Fibroblast of skin of back (primary cell): ENCODE measurements at regions not wholly inside any gene's neighbourhood (a gene's known extent, or its start where the extent isn't known, plus 50 kb on each side); places are given as distances from the start of the nearest gene placed in this dataset.
"Not testable (repeated sequence)": the region's sequence is repeated elsewhere in the genome, so short reads cannot be mapped to it uniquely, and the experiment has no call there.

Experiments
- DNase-seq: peaks from one replicate; pipeline ENCODE4 v3.0.0-alpha.2; 2013

DNA sequence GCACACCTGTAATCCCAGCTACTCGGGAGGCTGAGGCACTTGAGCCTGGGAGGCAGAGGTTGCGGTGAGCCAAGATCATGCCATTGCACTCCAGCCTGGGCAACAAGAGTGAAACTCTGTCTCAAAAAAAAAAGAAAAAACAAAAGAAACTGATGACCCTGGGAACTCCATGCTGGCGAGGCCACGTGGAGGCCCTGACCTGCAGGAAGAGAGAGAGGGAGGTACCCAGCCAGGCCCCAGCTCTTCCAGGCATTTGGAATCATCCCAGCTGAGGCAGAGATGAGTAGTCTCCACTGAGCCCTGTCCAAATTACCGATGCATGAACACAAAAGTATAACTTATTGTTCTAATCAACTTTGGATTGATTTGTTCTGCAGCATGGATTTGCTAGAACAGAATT is 132.0 kb upstream of the ZBTB40 start:
- DNase-seq: no peak

DNA sequence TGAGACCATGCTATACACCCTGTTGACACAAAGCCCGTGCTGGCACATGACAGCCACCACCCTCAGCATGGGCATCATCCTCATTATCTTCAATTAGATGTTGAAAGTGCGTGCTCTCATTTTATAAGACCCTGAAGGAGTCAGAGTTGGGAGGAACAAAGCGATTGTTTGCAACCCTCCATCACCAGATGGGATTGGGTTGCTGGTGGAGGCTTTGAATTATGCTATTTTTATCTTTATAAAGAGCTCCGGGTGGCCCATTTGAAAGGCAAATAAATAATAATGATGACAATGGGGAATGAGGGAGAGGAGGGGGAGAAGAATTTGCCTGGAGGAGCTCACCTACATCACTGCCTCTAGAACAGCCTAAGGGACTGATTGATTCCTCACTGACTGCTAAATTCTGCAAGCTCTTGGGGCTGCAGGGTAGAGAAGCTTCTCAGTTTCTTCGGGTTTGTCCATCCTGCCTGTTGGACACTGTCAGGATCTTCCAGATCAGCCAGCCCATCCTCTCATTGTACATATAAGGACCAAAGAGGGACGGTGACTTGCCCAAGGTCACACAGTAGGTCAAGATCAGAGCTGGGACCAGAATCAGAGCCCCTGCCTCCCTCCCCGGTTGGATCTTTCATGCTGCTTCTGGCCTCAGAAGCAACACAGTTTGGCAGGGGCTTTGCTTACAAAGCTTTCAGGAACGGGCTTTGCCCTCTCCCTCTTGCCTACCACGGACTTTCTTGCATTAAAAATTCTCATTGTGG is 130.9 kb upstream of the ZBTB40 start:
- DNase-seq: no peak

DNA sequence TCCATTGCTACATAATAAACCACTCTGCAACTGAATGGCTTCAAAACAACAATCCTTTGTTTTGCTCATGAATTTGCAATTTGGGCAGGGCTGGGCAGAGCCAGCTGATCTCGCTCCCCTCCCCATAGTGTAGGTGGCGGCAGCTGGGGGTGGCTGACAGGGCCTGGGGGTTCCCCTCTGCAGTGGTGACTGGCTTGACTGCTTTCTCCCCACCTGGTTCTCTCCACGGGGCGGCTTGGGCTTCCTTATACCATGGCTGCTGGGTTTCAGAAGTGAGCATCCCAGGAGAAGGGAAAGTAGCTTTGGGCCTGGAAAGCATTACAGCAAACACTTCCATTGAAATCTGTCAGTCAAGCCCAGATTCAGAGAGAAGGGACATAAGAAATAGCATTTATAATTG is 129.7 kb upstream of the ZBTB40 start:
- no peak for DNase-seq

DNA sequence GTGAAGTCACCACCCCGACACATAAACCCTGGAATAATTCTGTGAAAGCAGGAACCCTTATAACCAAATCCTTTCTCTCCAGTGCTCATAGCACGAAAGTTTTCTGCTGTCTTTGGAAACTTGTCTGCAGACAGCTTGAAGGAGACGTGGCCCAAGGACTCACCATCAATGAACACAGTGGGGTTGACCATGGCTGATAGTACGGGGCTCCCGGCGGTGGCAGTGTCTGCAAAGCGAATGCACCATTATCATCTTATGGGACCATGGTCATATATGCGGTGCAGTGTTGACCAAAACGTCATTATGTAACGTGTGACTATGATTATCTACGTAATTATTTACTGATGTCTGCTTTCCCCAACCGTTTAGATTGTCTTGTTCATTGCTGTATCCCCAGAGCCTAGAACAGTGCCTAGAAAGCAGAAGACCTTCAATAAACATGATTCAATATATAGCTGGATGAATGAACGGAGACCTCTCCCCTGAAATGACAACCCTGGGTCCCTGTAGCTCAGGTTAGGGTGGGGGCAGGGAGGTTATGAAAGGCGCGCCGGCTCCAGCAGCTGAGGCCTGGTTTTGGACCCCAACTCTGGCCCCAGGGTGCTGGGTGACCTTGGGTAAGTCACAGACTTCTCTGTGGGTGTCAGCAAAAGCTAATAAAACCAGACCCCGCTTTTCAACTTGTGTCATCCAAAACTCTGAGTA is 128.4 kb upstream of the ZBTB40 start:
- no peak for DNase-seq

DNA sequence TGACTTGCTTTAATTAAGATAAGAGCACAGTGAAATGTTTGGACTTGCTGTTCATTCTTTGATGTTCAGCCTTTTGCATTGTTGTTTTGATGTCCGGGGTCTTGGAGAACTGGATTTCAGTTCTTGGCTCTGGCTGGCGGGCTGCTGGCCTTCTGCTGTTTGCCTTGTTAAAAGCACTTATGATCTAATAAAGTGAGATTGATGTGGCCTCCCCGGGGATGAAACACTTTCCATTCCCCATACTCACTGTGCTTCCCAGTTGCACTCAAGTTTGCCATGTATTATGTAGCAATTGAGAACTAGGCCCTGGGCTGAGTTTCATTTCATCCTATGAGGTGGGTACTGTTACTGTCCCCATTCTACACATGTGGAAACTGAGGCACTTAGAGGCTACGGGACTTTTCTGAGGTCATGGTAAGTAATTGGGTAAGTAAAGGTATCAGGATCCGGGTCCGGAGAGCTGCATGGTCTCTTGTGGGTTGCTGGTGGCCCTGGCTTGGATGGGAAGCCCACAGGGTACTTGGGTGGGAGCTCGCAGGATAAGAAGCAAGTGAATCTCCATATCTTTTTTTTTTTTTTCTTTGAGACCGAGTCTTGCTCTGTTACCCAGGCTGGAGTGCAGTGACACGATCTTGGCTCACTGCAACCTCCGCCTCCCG is 127.7 kb upstream of the ZBTB40 start:
- no peak for DNase-seq

DNA sequence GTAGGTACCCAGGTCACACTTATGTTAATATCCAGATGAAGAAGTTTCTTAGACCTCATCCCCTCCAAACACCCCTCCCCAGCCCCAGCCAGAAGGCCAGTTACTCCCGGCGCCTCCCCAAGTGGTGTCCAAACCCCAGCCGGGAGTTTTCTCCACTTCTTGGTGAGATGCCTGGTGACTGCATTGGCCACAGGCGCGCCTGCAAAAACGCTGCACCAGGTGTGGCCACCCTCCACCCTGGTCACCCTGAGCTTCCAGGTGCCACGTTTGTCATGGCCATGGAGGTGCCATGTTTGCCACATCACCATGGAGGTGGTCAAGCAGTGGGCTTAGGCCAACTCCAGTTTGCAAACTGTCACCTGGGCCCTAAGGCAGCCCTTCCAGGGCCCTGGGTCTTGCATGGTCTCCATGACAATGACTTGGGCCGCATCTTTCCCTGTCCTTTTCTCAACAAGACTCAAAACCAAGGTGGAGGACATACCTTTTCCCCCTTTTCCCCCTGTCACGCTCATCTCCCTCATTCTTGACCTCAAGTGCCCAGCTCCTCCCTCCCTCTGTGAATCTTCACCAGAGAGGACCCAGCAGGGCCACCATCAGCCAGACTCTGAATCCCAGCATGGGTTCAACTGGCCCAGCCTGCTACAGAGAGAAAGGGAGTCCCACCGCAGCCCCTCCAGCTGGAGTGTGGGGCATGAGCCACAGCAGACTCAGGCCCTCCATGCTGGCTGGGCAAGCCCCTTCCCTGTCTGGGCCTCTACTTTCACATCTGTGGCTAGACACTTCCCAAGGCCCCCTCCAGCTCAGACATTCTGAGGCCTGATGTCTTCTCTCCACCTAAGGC is 125.9 kb upstream of the ZBTB40 start:
- DNase-seq: no peak

DNA sequence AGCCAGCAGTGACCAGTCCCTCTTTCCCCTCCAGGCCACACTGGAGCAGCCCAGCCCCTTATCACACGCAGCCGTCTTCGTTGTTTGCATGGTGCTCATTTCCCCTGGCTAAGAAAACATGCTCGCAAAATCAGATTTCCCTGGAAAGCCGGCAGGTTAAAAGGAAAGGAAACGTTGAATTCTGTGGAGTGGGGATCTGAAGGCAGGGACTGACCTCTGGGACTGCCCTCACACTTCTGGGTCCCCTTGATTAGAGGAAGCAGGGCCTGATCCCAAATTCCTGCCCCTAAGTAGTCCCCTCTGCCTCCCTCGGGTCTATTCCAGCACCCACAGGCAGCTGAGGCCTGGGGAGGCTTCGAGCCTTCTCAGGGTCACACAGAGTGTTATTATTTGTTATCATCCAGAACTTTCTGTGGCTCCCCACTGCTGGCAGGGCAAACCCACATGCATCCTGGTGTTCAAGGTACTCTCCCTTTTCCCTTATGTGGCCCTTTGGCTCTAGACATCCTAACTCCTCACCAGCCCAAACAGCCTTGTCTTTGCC is 125.2 kb upstream of the ZBTB40 start:
- no peak for DNase-seq

DNA sequence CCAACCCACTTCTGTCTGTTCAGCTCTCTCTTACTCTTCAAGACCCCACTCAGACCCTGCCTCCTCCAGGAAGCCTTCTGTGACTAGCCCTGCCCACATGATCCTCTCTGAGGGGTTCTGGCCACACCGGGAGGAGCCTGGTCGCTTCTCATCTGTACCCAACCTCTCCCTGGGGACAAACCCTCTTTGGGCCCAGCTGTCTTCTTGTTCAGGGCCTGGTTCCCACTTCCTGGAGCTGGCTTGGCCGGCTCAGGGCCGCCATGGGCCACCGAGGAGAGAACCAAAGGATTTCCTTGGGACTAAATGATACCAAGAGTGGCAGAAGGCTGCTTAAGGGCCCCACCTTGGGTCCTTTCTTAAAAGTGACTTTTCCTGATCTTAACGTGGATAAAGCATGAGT is 124.7 kb upstream of the ZBTB40 start:
- no peak for DNase-seq

DNA sequence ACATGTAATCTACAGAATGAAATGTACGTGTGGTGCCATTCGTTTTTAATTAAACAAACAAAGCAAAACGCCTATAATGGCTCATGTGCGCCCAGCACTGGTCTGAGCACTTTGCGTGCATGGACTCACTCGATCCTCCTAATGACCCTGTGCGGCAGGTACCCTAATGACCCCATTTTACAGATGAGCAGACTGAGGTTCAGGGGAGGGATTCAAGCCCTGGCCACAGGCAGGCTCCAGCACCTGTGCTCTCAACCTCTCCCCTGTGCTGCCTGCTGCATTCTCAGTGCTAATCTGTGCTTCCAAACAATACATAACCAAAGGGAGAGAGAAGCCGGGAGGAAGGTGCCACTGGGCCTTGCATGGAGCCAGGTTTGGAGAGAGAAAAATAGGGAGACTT is 124.2 kb upstream of the ZBTB40 start:
- no peak for DNase-seq

DNA sequence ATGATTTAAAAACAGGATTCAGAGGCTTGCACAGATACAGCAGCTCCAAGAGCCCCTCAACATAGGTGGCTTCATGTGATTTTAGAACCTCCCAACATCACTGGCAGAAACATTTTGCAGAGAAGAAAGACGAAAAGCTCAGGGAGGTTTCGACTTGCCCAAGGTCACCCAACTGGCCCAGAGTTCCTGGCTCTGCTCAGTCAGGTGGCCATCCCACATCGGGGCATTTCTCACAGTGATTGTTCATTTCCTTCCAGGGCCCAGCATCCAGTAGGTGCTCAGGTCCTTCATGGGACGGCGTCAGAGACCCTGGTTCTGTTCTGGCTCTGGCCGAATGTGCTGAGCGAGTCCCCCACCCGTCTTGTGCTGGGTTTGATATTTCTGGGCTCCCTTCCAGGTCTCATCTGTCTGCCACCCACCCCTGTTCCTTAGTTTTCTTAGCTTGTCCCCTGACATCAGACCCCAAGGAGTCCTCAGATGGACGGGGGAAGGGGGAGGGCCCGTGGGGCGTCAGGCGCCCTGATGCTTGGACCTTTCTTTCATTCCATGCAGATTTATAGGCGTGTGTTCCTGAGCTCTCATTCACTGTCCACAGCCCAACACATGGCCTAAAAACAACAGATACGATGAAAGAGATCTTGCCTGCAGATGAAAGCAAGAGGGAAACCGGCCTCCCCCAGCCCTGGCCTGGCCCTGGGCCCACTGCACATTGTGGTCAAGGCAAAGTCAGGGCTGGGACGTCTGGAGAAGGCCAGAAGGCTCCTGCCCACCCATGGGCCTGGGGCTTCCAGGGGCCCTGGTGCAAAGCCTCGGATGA is 123.1 kb upstream of the ZBTB40 start:
- DNase-seq: no peak

DNA sequence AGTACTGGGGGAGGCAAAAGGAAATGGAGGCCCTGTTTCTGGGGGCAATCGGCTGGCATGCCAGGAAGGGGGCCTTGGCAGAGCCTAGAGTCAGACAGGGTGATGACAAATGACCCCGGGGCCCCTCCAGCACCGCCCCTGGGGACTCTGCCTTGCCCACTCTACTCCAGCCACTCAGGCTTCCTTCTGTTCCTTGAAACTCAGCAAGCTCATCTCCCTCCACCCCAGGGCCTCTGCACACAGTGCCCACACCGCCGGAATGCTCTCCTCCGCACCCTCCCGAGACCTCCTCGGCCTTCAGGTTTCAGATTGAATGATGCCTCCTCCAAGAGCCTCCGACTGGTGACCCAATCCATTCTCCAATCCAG is 122.5 kb upstream of the ZBTB40 start:
- no peak for DNase-seq

DNA sequence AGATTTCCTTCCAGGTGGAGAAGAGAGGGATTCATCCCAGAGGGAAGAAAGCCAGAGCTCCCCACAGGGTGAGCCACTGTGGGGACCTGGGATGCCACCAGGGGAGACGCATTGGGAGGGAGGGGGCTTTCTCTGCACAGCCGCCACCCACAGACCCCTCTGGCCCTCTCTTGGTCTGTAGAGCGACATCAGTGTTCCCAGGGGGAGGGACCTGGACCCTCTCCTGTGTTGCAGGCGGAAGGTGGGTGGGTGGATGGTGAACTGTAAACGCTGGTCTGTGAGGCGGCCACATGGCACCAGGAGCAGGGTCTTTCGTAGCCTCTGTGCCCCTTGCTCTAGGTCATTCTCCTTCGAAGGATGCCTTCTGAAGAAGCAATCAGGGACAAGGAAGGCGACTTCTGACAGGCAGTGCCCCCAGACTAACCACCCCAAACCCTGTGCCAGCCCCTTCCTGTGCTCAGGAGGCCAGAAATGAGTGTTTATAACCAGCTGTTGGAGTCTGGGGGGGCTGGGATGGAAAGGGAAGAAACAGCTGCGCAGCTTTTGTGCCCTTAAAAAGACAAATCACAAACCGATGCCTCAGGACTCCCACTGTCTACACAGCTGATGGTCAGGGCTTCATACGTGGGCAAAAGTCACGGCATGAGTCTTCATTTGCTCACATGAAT is 121.4 kb upstream of the ZBTB40 start:
- DNase-seq: no peak

DNA sequence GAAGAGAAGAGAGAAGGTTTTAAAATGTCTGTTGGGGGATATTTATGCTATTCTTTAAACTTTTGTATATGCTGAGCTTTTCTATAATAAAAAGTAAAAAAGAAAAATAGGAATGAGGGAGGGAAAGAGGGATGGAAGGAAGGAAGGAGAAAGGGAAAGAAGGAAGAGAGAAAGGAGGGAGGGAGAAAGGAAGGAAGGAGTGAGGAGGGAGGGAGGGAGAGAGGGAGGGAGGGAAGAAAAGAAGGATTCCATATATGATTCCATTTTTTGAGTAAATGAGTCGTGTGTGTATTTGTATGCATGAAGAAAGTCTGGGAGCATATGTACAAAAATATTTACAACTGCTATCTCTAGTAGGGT is 120.9 kb upstream of the ZBTB40 start:
- no peak for DNase-seq

DNA sequence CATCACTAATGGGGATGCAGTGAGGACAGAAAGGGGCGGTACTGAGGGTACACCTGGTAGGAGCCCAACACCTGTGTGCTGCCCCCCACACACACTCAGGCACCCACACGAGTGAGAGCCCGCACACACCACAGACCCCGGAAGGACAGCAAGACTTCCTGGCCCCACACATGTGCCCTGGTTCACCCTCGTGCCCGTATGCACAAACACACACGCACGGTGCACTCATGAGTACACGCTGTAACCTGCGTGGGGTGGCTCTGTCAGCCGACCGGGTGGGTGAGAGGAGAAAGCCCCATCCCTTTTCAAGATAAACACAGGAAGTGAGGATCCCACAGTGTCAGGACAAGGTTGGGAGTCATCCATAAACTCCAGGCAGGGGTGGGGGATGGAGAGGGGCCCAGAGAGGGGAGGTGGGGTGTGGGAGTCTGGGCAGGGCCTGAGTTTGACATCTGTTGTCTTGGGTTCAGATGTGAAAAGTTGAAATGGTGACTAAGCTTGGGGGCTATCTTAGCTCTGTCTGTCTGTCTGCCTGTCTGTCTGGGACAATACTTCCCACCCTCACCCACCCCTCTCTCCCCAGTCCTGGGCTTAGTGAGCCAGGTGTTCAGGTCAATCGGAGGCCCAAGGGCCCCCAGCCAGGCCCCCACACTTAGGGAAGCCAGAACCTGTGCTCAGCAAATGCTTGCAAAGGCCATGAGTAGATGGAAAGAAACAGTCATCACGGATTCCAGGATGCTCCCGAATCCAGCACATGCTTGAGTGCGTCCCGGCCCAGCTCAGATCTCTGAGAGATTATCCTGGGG is 119.8 kb upstream of the ZBTB40 start:
- DNase-seq: no peak

DNA sequence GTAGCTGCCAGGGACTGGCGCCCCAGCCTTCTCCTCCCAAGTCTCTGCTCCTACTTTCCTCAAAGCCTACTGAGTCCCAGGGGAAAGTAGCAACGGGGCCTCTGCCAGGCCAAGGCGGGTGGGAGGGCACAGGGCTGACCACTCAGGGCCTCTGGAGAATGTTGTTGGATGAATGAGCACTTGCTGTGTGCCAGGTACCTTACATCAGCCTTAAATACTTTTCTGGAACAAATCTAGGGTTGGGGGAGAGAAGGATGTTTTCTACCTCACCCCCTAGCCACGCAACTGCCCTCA is 119.3 kb upstream of the ZBTB40 start:
- no peak for DNase-seq

DNA sequence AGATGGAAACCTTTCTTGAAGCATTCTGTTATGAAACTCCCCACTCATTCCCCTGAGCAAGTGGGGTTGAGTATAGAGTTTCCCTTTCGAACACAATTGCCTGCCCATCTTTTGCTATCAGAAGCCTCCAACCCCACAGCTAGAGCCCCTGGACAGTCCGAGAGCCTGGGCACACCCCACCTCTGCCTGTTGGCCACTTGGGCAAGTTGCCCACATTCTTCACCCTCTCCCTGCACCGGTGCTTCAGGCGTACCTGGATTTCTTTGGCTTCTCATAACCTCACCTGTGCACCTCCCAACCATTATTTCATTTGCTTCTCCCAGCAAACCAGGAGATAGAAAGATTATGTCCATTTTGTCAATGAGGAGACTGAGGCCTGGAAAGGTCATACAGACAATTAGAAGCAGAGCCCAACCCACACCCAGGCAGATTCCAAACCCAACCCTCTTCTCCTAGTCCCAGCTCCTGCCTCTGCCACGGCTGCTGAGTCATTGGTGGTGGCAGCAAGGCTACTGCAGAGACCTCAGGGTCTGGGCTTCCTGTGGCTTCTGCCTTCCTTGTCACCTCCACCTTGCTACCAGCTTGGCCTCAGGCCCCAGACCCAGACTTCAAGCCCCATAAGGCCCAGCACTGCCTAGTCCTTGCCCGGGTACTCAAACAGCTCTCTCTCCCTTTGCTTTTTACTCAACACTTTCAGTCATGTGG is 118.7 kb upstream of the ZBTB40 start:
- no peak for DNase-seq

DNA sequence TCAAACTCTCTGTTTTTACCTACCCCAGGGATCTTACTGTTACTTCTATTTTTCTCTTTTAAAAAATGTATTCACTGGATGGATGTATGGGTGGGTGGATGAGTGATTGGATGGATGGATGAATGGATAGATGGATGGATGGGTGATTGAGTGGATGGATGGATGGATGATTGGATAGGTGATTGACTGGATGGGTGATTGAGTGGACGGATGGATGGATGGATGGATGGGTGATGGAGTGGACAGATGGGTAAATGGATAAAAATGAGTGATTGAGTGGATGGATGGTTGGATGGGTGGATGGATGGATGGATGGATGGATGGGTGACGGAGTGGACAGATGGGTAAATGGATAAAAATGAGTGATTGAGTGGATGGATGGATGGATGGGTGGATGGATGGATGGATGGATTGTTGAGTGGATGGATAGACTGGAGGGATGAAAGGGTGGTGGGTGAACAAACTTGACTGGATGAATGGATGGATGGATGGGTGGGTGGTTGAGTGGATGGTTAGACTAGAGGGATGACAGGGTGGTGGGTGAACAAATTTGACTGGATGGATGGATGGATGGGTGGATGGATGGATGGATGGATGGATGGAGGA is 118.0 kb upstream of the ZBTB40 start:
- DNase-seq: no peak

DNA sequence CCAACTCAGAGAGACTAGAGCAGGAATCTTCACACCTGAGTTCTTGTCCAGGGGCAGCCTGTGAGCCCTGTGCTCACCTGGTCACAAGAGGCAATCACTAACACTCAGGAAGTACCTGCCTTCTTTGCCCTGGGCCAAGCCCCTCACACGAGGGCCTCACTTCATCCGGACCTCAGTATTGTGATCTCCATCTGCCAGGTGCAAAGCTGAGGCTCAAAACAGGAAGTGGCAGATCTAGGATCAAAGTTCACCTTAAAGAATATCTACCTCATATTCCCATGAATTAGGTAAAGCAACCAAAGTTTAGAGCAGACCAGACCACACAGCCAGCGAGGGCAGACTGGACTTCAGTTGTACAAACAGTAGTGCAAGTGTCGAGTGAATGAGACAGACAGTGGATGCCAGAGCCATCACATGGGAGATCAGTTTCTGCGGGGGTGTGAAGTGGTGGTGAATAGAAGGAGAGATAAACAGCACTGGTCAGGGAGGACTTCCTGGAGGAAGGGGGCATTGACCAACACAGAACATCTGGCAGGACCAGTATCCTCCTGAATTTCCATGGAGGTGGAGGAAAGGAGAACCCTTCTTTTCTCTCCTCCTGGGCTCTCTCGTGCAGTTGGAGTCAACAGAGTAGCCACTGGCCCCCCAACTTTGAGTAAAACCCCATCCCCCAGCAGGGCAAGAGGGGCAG is 116.6 kb upstream of the ZBTB40 start:
- no peak for DNase-seq

DNA sequence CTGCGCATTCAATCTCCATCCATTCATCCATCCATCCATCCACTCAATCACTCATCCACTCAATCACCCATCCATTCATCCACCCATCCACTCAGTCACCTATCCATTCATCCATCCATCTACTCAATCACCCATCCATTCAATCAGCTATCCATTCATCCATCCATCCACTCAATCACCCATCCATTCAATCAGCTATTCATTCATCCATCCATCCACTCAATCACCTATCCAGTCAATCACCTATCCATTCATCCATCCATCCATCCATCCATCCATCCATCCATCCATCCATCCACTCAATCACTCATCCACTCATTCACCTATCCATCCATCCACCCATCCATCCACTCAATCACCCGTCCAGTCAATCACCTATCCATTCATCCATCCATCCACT is 115.4 kb upstream of the ZBTB40 start:
- DNase-seq: not testable (repeated sequence)
